GM21825 (cell line): ENCODE measurements at regions not wholly inside any gene's neighbourhood (a gene's known extent, or its start where the extent isn't known, plus 50 kb on each side); places are given as distances from the start of the nearest gene placed in this dataset.

Source experiments
- ATAC-seq: cut with Tn5 transposase; IDR thresholded peaks from one replicate; pipeline ENCODE4 v1.9.1; 2021; ENCODE audit warnings: mild to moderate bottlenecking, moderate library complexity; ENCODE audit not compliant: unreplicated experiment

GRCh38 chr3:180092889-180093288 is 56.2 kb upstream of the PEX5L start:
- no peak for ATAC-seq

- no peak for ATAC-seq
These were observed 56.8 kb upstream of the PEX5L start for GRCh38 chr3:180093535-180093934.

- no peak for ATAC-seq
These were observed 60.9 kb upstream of the PEX5L start for GRCh38 chr3:180097626-180098025.

GRCh38 chr3:180102134-180102533 is 65.4 kb upstream of the PEX5L start:
- no peak for ATAC-seq

GRCh38 chr3:180102604-180103003 is 65.9 kb upstream of the PEX5L start:
- no peak for ATAC-seq

- ATAC-seq: no peak
These were observed 79.5 kb upstream of the PEX5L start for GRCh38 chr3:180116203-180116602.

- ATAC-seq: no peak
These were observed 79.9 kb upstream of the PEX5L start for GRCh38 chr3:180116658-180117057.

- no peak for ATAC-seq
These were observed 80.8 kb upstream of the PEX5L start for GRCh38 chr3:180117381-180118163.

GRCh38 chr3:180119567-180119966 is 82.8 kb upstream of the PEX5L start:
- no peak for ATAC-seq

GRCh38 chr3:180123928-180124327 is 87.2 kb upstream of the PEX5L start:
- no peak for ATAC-seq

- no peak for ATAC-seq
These were observed 94.4 kb upstream of the PEX5L start for GRCh38 chr3:180131169-180131568.

- no peak for ATAC-seq
These were observed 98.4 kb upstream of the PEX5L start for GRCh38 chr3:180135101-180135500.

- ATAC-seq: no peak
These were observed 102.1 kb upstream of the PEX5L start for GRCh38 chr3:180138871-180139270.

- ATAC-seq: no peak
These were observed 105.3 kb upstream of the PEX5L start for GRCh38 chr3:180142041-180142440.

GRCh38 chr3:180142472-180142871 is 105.7 kb upstream of the PEX5L start:
- no peak for ATAC-seq

- no peak for ATAC-seq
These were observed 125.0 kb upstream of the PEX5L start for GRCh38 chr3:180161770-180162169.

GRCh38 chr3:180175572-180175971 is 138.8 kb upstream of the PEX5L start:
- no peak for ATAC-seq

- no peak for ATAC-seq
These were observed 139.3 kb upstream of the PEX5L start for GRCh38 chr3:180176059-180176458.

GRCh38 chr3:180177255-180177654 is 140.5 kb upstream of the PEX5L start:
- no peak for ATAC-seq

- no peak for ATAC-seq
These were observed 142.8 kb upstream of the PEX5L start for GRCh38 chr3:180179562-180179961.

- no peak for ATAC-seq
These were observed 144.1 kb upstream of the PEX5L start for GRCh38 chr3:180180795-180181194.

- no peak for ATAC-seq
These were observed 144.7 kb upstream of the PEX5L start for GRCh38 chr3:180181387-180181786.

- ATAC-seq: no peak
These were observed 146.6 kb upstream of the PEX5L start for GRCh38 chr3:180183346-180183745.
